Neural crest cell (in vitro differentiated cells): ENCODE measurements at regions not wholly inside any gene's neighbourhood (a gene's known extent, or its start where the extent isn't known, plus 50 kb on each side); places are given as distances from the start of the nearest gene placed in this dataset.
A peak's percentile ranks its signal among the peaks of the same experiment; 100 is the strongest.

Experiments
- DNase-seq: peaks from one replicate; pipeline ENCODE4 v3.0.0; 2021; ENCODE audit warnings: low read depth, mixed read lengths, low spot score
- H3K27ac Mint-ChIP-seq: one replicate; pipeline ENCODE4 v1.8.0; 2021; ENCODE audit warnings: mild to moderate bottlenecking, mixed read lengths; ENCODE audit not compliant: unreplicated experiment
- H3K27me3 Mint-ChIP-seq: 2 replicates; pipeline ENCODE4 v1.8.0; 2021; ENCODE audit warnings: low read depth, mild to moderate bottlenecking, mixed read lengths
- H3K36me3 Mint-ChIP-seq: 2 replicates; pipeline ENCODE4 v1.8.0; 2021; ENCODE audit warnings: low read depth, mild to moderate bottlenecking, mixed read lengths
- H3K4me1 Mint-ChIP-seq: 2 replicates; pipeline ENCODE4 v1.8.0; 2021; ENCODE audit warnings: mixed read lengths
- H3K4me3 Mint-ChIP-seq: one replicate; pipeline ENCODE4 v1.8.0; 2021; ENCODE audit warnings: mild to moderate bottlenecking, mixed read lengths
- H3K9me3 Mint-ChIP-seq: 2 replicates; pipeline ENCODE4 v1.8.0; 2021; ENCODE audit warnings: mixed read lengths
- CTCF ChIP-seq: fragments of 200-600 bp; sonication (generic); conservative IDR thresholded peaks from 2 replicates; pipeline ENCODE4 v1.5.0; 2021; ENCODE audit warnings: antibody characterized with exemption, mild to moderate bottlenecking

GRCh38 chr10:84606428-84606827, 278.0 kb downstream of the CCSER2 start:
- Mint-ChIP-seq H3K4me3 (no peak overlapping the region), H3K4me1 (no peaks in the 10 kb centered on the region), H3K36me3 (no peaks in the 10 kb centered on the region), H3K27me3 (peaks cover 40% of the 10 kb centered on the region), H3K9me3 (no peaks in the 10 kb centered on the region), H3K27ac (no peak overlapping the region)
- no peak for DNase-seq
- TF ChIP-seq CTCF = no peak

GRCh38 chr10:84607044-84607443, 278.7 kb downstream of the CCSER2 start:
- H3K4me1 Mint-ChIP-seq = no peaks in the 10 kb centered on the region
- TF ChIP-seq CTCF = no peak
- H3K4me3 Mint-ChIP-seq = no peak overlapping the region
- no peak for DNase-seq
- H3K27me3 Mint-ChIP-seq = peaks cover 40% of the 10 kb centered on the region
- no peaks in the 10 kb centered on the region for H3K36me3 Mint-ChIP-seq
- H3K9me3 Mint-ChIP-seq = no peaks in the 10 kb centered on the region
- H3K27ac Mint-ChIP-seq = peak overlapping the region; percentile 32

- no peak overlapping the region for H3K4me3 Mint-ChIP-seq
- H3K9me3 Mint-ChIP-seq = no peaks in the 10 kb centered on the region
- DNase-seq = no peak
- H3K27me3 Mint-ChIP-seq = peaks cover 41% of the 10 kb centered on the region
- no peak for TF ChIP-seq CTCF
- H3K4me1 Mint-ChIP-seq = no peaks in the 10 kb centered on the region
- no peak overlapping the region for H3K27ac Mint-ChIP-seq
- no peaks in the 10 kb centered on the region for H3K36me3 Mint-ChIP-seq
Observed at GRCh38 chr10:84607523-84607922, 279.1 kb downstream of the CCSER2 start.

- peaks cover 47% of the 10 kb centered on the region for H3K27me3 Mint-ChIP-seq
Observed at GRCh38 chr10:84608126-84608525, 279.7 kb downstream of the CCSER2 start.

GRCh38 chr10:84613336-84614021, 285.1 kb downstream of the CCSER2 start:
- peak; percentile 37 for DNase-seq
- no peak overlapping the region for H3K27ac Mint-ChIP-seq
- H3K9me3 Mint-ChIP-seq = no peaks in the 10 kb centered on the region
- no peaks in the 10 kb centered on the region for H3K4me1 Mint-ChIP-seq
- peak; percentile 70 for TF ChIP-seq CTCF
- H3K4me3 Mint-ChIP-seq = no peak overlapping the region
- H3K27me3 Mint-ChIP-seq = peaks cover 34% of the 10 kb centered on the region
- H3K36me3 Mint-ChIP-seq = no peaks in the 10 kb centered on the region

More at GRCh38 chr10:84608126-84608525, 279.7 kb downstream of the CCSER2 start:
- Mint-ChIP-seq H3K27ac (no peak overlapping the region), H3K36me3 (no peaks in the 10 kb centered on the region), H3K9me3 (no peaks in the 10 kb centered on the region), H3K4me1 (no peaks in the 10 kb centered on the region), H3K4me3 (no peak overlapping the region)
- no peak for DNase-seq
- no peak for TF ChIP-seq CTCF
